ENCODE measurements at regions not wholly inside any gene's neighbourhood (a gene's known extent, or its start where the extent isn't known, plus 50 kb on each side); places are given as distances from the start of the nearest gene placed in this dataset.

- TF ChIP-seq ZFP30 (CRISPR knock-in tag; IDR thresholded peaks at IDR 0.05), result no peak
- TF ChIP-seq ZC3H10 (CRISPR knock-in tag; IDR thresholded peaks at IDR 0.05), result no peak
- no peak for TF ChIP-seq BACH2 (CRISPR knock-in tag; IDR thresholded peaks at IDR 0.05; ENCODE audit: borderline replicate concordance)
- TF ChIP-seq ISL1 (CRISPR knock-in tag; IDR thresholded peaks at IDR 0.05), result no peak
These were observed 392.3 kb downstream of the CETN3 start for GRCh38 chr5:90017239-90017638.
